GM12801 (cell line): ENCODE measurements at regions not wholly inside any gene's neighbourhood (a gene's known extent, or its start where the extent isn't known, plus 50 kb on each side); places are given as distances from the start of the nearest gene placed in this dataset.

ENCODE experiments used
- TF ChIP-seq, protein P1 (sequence below): IDR thresholded peaks from one replicate; pipeline ENCODE4 v1.5.1; 2011; ENCODE audit warnings: control low read depth; ENCODE audit not compliant: insufficient read length; ENCODE audit errors: extremely low read depth

DNA sequence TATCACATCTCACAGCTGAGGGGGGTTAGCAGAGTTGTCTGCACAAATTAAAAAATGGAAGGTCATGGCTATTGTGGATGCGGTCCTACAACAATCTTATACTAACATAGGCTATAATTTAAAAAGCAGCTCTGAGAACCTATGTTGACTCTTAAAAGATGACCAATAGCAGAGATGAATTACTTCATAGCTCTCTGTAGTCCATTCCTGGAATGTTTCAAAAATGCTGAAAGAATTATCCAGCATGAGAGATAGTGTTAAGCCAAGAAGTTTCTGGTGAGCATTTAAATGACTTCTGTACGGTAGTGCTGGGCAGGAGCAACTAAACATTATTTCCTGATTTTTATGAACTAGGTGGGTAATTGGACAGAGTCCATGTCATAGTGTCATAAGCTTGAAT lies 218.2 kb upstream of the NUDT12 start:
- TF ChIP-seq, protein P1, sequence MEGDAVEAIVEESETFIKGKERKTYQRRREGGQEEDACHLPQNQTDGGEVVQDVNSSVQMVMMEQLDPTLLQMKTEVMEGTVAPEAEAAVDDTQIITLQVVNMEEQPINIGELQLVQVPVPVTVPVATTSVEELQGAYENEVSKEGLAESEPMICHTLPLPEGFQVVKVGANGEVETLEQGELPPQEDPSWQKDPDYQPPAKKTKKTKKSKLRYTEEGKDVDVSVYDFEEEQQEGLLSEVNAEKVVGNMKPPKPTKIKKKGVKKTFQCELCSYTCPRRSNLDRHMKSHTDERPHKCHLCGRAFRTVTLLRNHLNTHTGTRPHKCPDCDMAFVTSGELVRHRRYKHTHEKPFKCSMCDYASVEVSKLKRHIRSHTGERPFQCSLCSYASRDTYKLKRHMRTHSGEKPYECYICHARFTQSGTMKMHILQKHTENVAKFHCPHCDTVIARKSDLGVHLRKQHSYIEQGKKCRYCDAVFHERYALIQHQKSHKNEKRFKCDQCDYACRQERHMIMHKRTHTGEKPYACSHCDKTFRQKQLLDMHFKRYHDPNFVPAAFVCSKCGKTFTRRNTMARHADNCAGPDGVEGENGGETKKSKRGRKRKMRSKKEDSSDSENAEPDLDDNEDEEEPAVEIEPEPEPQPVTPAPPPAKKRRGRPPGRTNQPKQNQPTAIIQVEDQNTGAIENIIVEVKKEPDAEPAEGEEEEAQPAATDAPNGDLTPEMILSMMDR, result no peak

DNA sequence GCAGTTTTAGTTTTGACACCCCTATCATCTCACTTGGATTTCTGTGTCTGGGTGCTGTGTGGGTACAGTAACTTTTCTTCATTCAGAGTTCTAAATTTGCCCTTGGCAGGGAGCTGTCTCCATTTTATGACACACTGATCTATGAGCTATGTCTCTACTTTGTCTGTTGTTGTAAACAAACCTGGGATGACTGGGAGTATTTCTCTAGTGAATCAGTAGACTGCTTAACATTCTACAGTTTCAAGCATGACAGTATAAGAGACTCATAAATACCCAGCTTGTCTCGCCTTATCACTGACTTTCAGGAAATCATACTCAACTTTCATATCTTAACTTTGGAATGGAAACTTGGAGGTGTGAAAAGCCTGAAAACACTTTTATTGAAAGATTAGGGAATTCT lies 212.1 kb upstream of the NUDT12 start:
- TF ChIP-seq, protein P1, result no peak

DNA sequence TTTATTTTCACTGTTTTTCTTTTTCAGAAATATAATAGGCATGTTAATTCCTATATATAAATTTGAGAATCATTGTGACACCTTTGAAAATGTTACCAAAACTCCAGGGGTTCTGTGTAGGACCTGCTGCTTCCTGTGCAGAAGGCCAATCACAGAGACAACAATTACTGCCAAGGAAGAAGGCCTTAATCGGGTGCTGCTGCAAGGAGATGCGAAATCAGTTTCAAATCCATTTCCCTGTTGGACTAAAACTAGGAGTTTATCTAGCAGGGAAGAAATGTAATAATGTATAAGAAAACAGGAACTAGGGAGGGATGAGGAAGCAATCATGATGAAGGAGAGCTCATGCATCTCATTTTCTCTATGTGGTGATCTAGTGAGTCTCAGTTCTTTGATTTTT lies 209.7 kb upstream of the NUDT12 start:
- TF ChIP-seq, protein P1, result no peak

DNA sequence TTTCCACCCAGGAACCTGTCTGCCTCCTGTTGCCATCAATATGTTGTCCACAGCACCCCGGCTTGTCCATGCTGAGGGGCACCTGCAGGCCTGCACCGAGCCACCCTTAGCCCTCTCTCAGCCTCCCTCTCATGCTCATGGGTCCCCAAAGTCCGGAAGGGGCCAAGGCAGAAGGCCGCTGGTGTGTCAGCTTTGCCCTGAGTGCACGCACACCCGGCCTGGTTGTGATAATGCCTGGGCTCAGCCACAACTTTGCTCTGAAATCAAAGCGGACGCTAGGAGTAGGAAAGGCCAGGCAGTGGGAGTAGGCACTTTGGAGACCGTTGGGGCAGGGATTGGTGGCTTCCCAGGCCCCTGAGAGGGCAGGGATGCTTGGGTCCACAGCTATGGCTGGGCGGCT lies 201.8 kb upstream of the NUDT12 start:
- TF ChIP-seq, protein P1, result no peak

DNA sequence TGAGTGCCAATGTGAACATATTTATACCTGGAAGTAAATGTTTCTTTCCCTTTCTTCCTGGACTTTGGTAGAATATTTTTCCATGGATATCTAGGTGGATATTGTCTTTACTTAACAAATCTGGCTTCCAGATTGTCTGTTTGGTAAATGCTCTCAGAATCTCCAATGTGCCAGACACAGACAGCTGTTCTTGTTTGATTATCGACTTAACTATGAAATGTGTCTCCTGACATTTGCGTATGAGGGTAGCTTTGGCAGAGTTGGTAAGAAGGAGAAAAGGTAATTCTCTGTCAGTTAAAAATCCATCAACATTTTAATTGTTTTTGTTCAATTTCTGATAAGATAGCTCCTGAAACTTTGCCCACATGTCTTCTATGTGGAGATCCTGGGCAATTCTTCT lies 196.4 kb upstream of the NUDT12 start:
- TF ChIP-seq, protein P1, result no peak

DNA sequence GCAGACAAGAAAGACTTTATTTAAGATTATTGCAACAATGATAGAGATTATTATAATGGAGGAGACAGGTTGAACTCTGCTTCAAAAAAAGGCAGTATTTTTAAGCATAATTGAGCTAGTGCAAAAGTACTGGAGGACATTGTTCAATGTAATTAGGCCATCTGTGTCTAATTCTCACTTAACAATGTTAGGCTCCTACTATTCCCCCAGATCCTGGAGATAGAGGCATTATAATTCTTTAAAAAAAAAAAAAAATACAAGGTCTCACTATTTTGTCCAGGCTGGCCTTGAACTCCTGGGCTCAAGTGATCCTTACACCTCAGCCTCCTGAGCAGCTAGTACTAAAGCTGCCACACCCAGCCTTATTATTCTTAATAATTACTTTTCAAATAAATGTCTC lies 193.4 kb upstream of the NUDT12 start:
- TF ChIP-seq, protein P1, result no peak

DNA sequence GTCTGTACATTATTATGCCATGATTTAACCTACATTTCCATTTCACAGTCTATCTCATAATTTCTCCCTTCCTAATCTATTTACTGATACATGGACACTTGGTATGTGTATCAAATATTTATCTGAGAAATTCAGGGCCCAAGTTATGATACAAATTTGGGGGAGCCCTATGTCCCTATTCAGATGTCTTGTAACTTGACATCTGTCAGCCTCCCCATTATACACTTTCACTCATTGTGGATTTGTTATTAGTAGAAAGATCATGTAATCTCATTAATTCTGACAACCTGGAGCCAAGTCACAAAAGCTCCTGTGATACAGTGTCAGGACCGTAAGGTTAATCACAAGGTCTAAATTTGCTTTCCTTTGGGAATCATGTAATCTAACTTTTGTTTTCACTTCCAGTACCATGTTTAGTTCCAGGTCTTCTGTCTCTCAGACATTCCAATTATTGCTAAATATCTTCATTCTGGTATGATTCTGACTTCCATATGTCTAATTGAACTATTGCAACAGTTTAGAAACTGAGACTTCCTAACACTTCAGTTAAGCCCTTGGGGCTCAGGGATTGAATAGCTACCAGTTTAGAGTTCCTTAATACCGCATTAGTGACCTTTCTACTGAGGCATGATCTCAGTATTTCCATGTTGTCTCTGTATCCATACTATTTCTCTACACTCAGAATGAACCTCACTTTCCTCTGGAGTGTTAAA lies 182.9 kb upstream of the NUDT12 start:
- TF ChIP-seq, protein P1, result no peak
